Endothelial cell of umbilical vein (primary cell): ENCODE measurements at regions not wholly inside any gene's neighbourhood (a gene's known extent, or its start where the extent isn't known, plus 50 kb on each side); places are given as distances from the start of the nearest gene placed in this dataset.

Experiments used
- EZH2 ChIP-seq: IDR thresholded peaks from 2 replicates; pipeline ENCODE4 v1.6.1; 2012; ENCODE audit warnings: borderline replicate concordance, low read depth, mild to moderate bottlenecking, moderate library complexity, low read length, inconsistent platforms; ENCODE audit not compliant: severe bottlenecking
- POLR2A ChIP-seq: IDR thresholded peaks from 2 replicates; pipeline ENCODE4 v1.6.1; 2012; ENCODE audit warnings: low read depth, mild to moderate bottlenecking, control low read depth, low read length
- TF ChIP-seq, protein P1 (sequence below): IDR thresholded peaks from 2 replicates; pipeline ENCODE4 v1.6.1; 2011; ENCODE audit not compliant: insufficient read depth, insufficient read length
- TF ChIP-seq, protein P2 (sequence below), 2 donors: IDR thresholded peaks; 1 replicate in 1 of 2; 2 replicates in 1 of 2; pipeline ENCODE4 v1.5.1; 2011; ENCODE audit warnings: low read length in 2 of 2, mild to moderate bottlenecking in 2 of 2, moderate library complexity in 2 of 2, control low read depth in 1 of 2, inconsistent platforms in 1 of 2, low read depth in 1 of 2; ENCODE audit not compliant: insufficient read depth in 1 of 2; ENCODE audit errors: extremely low read depth in 1 of 2

DNA sequence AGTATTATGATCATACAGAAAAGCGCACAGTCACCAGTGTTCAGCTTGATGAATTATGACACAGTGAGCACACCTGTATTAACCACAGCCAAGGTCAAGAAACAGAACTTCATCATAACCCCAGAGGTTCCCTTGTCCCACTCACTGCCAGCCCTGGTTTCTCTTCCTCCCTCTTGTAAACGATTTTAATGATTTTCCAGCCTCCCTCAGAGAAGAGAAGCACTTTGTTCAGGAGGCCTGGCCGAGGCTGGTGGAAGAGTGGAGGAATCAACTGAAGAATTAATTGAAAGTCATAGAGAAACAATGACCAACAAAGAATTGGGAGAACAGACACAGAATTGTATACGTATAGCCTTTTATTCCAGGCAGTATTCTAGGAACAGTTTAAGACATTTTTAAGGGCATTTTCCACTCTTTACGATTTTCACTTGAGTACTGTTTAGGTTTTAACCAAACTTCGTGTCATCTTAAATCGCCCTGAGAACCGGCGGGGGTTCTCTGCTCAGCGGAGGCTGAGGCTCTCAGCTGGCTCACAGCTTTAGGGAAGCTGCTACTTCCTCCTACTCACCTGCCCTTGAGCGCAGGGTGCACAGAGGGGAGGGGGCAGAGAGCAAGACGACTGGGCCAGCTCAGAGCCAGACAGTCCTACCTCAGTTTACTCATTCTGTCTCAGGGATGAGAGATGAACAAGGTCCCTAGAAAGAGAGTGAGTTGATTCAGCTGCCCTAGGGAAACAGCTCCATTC is 108.6 kb downstream of the AKAP11 start:
- TF ChIP-seq POLR2A (no peak), EZH2 (no peak)
- TF ChIP-seq, protein P1, sequence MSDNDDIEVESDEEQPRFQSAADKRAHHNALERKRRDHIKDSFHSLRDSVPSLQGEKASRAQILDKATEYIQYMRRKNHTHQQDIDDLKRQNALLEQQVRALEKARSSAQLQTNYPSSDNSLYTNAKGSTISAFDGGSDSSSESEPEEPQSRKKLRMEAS: no peak
- TF ChIP-seq, protein P2, sequence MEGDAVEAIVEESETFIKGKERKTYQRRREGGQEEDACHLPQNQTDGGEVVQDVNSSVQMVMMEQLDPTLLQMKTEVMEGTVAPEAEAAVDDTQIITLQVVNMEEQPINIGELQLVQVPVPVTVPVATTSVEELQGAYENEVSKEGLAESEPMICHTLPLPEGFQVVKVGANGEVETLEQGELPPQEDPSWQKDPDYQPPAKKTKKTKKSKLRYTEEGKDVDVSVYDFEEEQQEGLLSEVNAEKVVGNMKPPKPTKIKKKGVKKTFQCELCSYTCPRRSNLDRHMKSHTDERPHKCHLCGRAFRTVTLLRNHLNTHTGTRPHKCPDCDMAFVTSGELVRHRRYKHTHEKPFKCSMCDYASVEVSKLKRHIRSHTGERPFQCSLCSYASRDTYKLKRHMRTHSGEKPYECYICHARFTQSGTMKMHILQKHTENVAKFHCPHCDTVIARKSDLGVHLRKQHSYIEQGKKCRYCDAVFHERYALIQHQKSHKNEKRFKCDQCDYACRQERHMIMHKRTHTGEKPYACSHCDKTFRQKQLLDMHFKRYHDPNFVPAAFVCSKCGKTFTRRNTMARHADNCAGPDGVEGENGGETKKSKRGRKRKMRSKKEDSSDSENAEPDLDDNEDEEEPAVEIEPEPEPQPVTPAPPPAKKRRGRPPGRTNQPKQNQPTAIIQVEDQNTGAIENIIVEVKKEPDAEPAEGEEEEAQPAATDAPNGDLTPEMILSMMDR (IDR thresholded peaks at IDR 0.05; ENCODE audit: extremely low read depth in 1 of 2, insufficient read depth in 1 of 2, low read depth in 1 of 2, low read length in 2 of 2): no peak
